BLaER1 (cell line): ENCODE measurements at regions not wholly inside any gene's neighbourhood (a gene's known extent, or its start where the extent isn't known, plus 50 kb on each side); places are given as distances from the start of the nearest gene placed in this dataset.
A peak's percentile ranks its signal among the peaks of the same experiment; 100 is the strongest.

ENCODE experiments used
- H3K27ac ChIP-seq: shearing (Covaris generic); formaldehyde crosslinking; 2 replicates; pipeline ENCODE4 v1.8.1; 2022
- H3K27me3 ChIP-seq: shearing (Covaris generic); formaldehyde crosslinking; 2 replicates; pipeline ENCODE4 v1.8.1; 2022
- H3K36me3 ChIP-seq: shearing (Covaris generic); formaldehyde crosslinking; 2 replicates; pipeline ENCODE4 v1.8.1; 2022
- H3K4me1 ChIP-seq: shearing (Covaris generic); formaldehyde crosslinking; 2 replicates; pipeline ENCODE4 v1.8.1; 2022
- H3K4me2 ChIP-seq: shearing (Covaris generic); formaldehyde crosslinking; 2 replicates; pipeline ENCODE4 v1.8.1; 2022
- H3K4me3 ChIP-seq: shearing (Covaris generic); formaldehyde crosslinking; 2 replicates; pipeline ENCODE4 v1.8.1; 2022
- H3K9ac ChIP-seq: shearing (Covaris generic); formaldehyde crosslinking; 2 replicates; pipeline ENCODE4 v1.8.1; 2022
- H3K9me3 ChIP-seq: shearing (Covaris generic); formaldehyde crosslinking; 2 replicates; pipeline ENCODE4 v1.8.1; 2022
- H4K20me1 ChIP-seq: shearing (Covaris generic); formaldehyde crosslinking; 2 replicates; pipeline ENCODE4 v1.8.1; 2022
- Cebpa-rat ChIP-seq: shearing (Covaris generic); IDR thresholded peaks from 2 replicates; pipeline ENCODE4 v1.8.1; 2022

GRCh38 chr1:13878021-13878420, 178.0 kb downstream of the PRDM2 start:
- Histone ChIP-seq H3K9me3 (peaks cover 10% of the 10 kb centered on the region; the same call in 1 of the 2 replicates), H3K36me3 (no peaks in the 10 kb centered on the region), H3K4me3 (no peak overlapping the region), H3K9ac (no peak overlapping the region), H3K4me2 (peak overlapping the region; percentile 50), H4K20me1 (no peaks in the 10 kb centered on the region), H3K27ac (no peak overlapping the region), H3K4me1 (peaks cover 26% of the 10 kb centered on the region), H3K27me3 (no peaks in the 10 kb centered on the region)
- no peak for TF ChIP-seq Cebpa-rat

- no peaks in the 10 kb centered on the region for H4K20me1 ChIP-seq
- peaks cover 26% of the 10 kb centered on the region for H3K4me1 ChIP-seq
- no peak overlapping the region for H3K4me3 ChIP-seq
- no peak for TF ChIP-seq Cebpa-rat
- no peaks in the 10 kb centered on the region for H3K27me3 ChIP-seq
- no peak overlapping the region for H3K9ac ChIP-seq
- H3K27ac ChIP-seq, result no peak overlapping the region
- no peaks in the 10 kb centered on the region for H3K36me3 ChIP-seq
- H3K4me2 ChIP-seq, result peak overlapping the region; percentile 50
- peaks cover 10% of the 10 kb centered on the region; the same call in 1 of the 2 replicates for H3K9me3 ChIP-seq
Observed at GRCh38 chr1:13878451-13878850, 178.5 kb downstream of the PRDM2 start.

- TF ChIP-seq Cebpa-rat, result no peak
Observed at GRCh38 chr1:13881385-13882088, 181.5 kb downstream of the PRDM2 start.

GRCh38 chr1:13888351-13888986, 188.5 kb downstream of the PRDM2 start:
- H3K27ac ChIP-seq, result no peak overlapping the region
- peaks cover 21% of the 10 kb centered on the region for H3K9me3 ChIP-seq
- no peak overlapping the region for H3K4me2 ChIP-seq
- no peak overlapping the region for H3K9ac ChIP-seq
- no peak for TF ChIP-seq Cebpa-rat
- H3K27me3 ChIP-seq, result peaks cover 34% of the 10 kb centered on the region
- no peaks in the 10 kb centered on the region for H3K36me3 ChIP-seq
- H3K4me3 ChIP-seq, result no peak overlapping the region
- peaks cover 11% of the 10 kb centered on the region; the same call in 1 of the 2 replicates for H3K4me1 ChIP-seq
- H4K20me1 ChIP-seq, result peaks cover 5% of the 10 kb centered on the region; the same call in 1 of the 2 replicates

More at GRCh38 chr1:13881385-13882088, 181.5 kb downstream of the PRDM2 start:
- Histone ChIP-seq H3K4me1 (peaks cover 26% of the 10 kb centered on the region), H3K9me3 (no peaks in the 10 kb centered on the region), H3K4me3 (no peak overlapping the region), H4K20me1 (no peaks in the 10 kb centered on the region), H3K27me3 (no peaks in the 10 kb centered on the region), H3K9ac (no peak overlapping the region), H3K27ac (no peak overlapping the region), H3K4me2 (no peak overlapping the region), H3K36me3 (no peaks in the 10 kb centered on the region)

GRCh38 chr1:13889495-13889894, 189.5 kb downstream of the PRDM2 start:
- Histone ChIP-seq H4K20me1 (peaks cover 5% of the 10 kb centered on the region; the same call in 1 of the 2 replicates), H3K9ac (no peak overlapping the region), H3K9me3 (peaks cover 21% of the 10 kb centered on the region), H3K4me1 (peaks cover 11% of the 10 kb centered on the region; the same call in 1 of the 2 replicates), H3K27ac (no peak overlapping the region), H3K27me3 (peaks cover 44% of the 10 kb centered on the region), H3K4me2 (no peak overlapping the region), H3K36me3 (no peaks in the 10 kb centered on the region), H3K4me3 (no peak overlapping the region)
- TF ChIP-seq Cebpa-rat, result no peak

GRCh38 chr1:13890766-13891165, 190.8 kb downstream of the PRDM2 start:
- H3K4me3 ChIP-seq, result no peak overlapping the region
- no peaks in the 10 kb centered on the region for H3K36me3 ChIP-seq
- no peak overlapping the region for H3K9ac ChIP-seq
- no peak overlapping the region for H3K27ac ChIP-seq
- peaks cover 21% of the 10 kb centered on the region for H3K9me3 ChIP-seq
- no peak for TF ChIP-seq Cebpa-rat
- H3K27me3 ChIP-seq, result peaks cover 47% of the 10 kb centered on the region
- peaks cover 5% of the 10 kb centered on the region; the same call in 1 of the 2 replicates for H4K20me1 ChIP-seq
- H3K4me1 ChIP-seq, result peaks cover 11% of the 10 kb centered on the region; the same call in 1 of the 2 replicates
- no peak overlapping the region for H3K4me2 ChIP-seq

- H3K9me3 ChIP-seq, result peaks cover 21% of the 10 kb centered on the region
- no peak overlapping the region for H3K27ac ChIP-seq
- no peak for TF ChIP-seq Cebpa-rat
- H3K4me1 ChIP-seq, result peaks cover 11% of the 10 kb centered on the region; the same call in 1 of the 2 replicates
- H3K4me2 ChIP-seq, result peak overlapping the region; percentile 72; the same call in 1 of the 2 replicates
- no peaks in the 10 kb centered on the region for H3K36me3 ChIP-seq
- peak overlapping the region; percentile 59; the same call in 1 of the 2 replicates for H3K4me3 ChIP-seq
- H3K9ac ChIP-seq, result no peak overlapping the region
- H4K20me1 ChIP-seq, result peaks cover 5% of the 10 kb centered on the region; the same call in 1 of the 2 replicates
- H3K27me3 ChIP-seq, result peaks cover 47% of the 10 kb centered on the region
Observed at GRCh38 chr1:13892198-13892597, 192.2 kb downstream of the PRDM2 start.

- peaks cover 21% of the 10 kb centered on the region for H3K9me3 ChIP-seq
- H3K4me1 ChIP-seq, result peaks cover 11% of the 10 kb centered on the region; the same call in 1 of the 2 replicates
- peak overlapping the region; percentile 59 for H3K4me3 ChIP-seq
- no peak overlapping the region for H3K27ac ChIP-seq
- peak overlapping the region; percentile 72 for H3K4me2 ChIP-seq
- H3K27me3 ChIP-seq, result peaks cover 47% of the 10 kb centered on the region
- H3K9ac ChIP-seq, result no peak overlapping the region
- TF ChIP-seq Cebpa-rat, result no peak
- no peaks in the 10 kb centered on the region for H3K36me3 ChIP-seq
- H4K20me1 ChIP-seq, result peaks cover 5% of the 10 kb centered on the region; the same call in 1 of the 2 replicates
Observed at GRCh38 chr1:13892671-13893325, 192.8 kb downstream of the PRDM2 start.

GRCh38 chr1:13893409-13893821, 193.4 kb downstream of the PRDM2 start:
- no peak overlapping the region for H3K27ac ChIP-seq
- H4K20me1 ChIP-seq, result peaks cover 5% of the 10 kb centered on the region; the same call in 1 of the 2 replicates
- no peaks in the 10 kb centered on the region for H3K36me3 ChIP-seq
- H3K4me3 ChIP-seq, result peak overlapping the region; percentile 59
- peaks cover 21% of the 10 kb centered on the region for H3K9me3 ChIP-seq
- H3K4me2 ChIP-seq, result peak overlapping the region; percentile 72
- TF ChIP-seq Cebpa-rat, result no peak
- no peak overlapping the region for H3K9ac ChIP-seq
- peaks cover 11% of the 10 kb centered on the region; the same call in 1 of the 2 replicates for H3K4me1 ChIP-seq
- peaks cover 47% of the 10 kb centered on the region for H3K27me3 ChIP-seq
